AG09309 (cell line): ENCODE measurements at regions not wholly inside any gene's neighbourhood (a gene's known extent, or its start where the extent isn't known, plus 50 kb on each side); places are given as distances from the start of the nearest gene placed in this dataset.

ENCODE experiments used
- DNase-seq: peaks from one replicate; pipeline ENCODE4 v3.0.0-alpha.2; 2010; ENCODE audit warnings: low read depth
- H3K4me3 ChIP-seq: 2 replicates; pipeline ENCODE4 v1.5.1; 2011; ENCODE audit warnings: mild to moderate bottlenecking, low read depth, low read length, moderate library complexity; ENCODE audit not compliant: control insufficient read depth
- TF ChIP-seq, protein P1 (sequence below): IDR thresholded peaks from 2 replicates; pipeline ENCODE4 v1.5.1; 2011; ENCODE audit warnings: mild to moderate bottlenecking, low read depth, low read length, inconsistent platforms; ENCODE audit not compliant: insufficient read depth, control insufficient read depth; ENCODE audit errors: missing control alignments

DNA sequence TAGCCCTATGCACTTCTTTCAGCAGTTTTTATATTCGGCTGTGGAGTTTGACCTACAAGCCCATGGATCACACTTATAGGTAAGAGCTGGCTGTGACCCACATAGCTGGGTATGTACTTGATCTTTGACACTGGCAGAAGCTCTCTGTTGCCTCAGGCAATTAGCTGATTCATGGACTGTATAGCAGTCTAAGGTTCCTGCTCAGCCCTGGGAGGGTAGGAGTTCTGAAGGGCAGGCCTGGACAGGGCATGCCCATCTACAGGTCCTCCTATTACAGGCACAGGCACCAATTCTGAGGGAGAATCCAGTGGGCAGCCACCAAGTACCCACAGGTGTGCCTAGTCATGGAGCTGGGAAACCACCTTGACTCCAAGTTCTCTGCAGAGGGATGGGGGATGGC is 301.8 kb upstream of the GALNT5 start:
- TF ChIP-seq, protein P1, sequence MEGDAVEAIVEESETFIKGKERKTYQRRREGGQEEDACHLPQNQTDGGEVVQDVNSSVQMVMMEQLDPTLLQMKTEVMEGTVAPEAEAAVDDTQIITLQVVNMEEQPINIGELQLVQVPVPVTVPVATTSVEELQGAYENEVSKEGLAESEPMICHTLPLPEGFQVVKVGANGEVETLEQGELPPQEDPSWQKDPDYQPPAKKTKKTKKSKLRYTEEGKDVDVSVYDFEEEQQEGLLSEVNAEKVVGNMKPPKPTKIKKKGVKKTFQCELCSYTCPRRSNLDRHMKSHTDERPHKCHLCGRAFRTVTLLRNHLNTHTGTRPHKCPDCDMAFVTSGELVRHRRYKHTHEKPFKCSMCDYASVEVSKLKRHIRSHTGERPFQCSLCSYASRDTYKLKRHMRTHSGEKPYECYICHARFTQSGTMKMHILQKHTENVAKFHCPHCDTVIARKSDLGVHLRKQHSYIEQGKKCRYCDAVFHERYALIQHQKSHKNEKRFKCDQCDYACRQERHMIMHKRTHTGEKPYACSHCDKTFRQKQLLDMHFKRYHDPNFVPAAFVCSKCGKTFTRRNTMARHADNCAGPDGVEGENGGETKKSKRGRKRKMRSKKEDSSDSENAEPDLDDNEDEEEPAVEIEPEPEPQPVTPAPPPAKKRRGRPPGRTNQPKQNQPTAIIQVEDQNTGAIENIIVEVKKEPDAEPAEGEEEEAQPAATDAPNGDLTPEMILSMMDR, result no peak
- DNase-seq, result no peak
- no peak overlapping the region for H3K4me3 ChIP-seq

DNA sequence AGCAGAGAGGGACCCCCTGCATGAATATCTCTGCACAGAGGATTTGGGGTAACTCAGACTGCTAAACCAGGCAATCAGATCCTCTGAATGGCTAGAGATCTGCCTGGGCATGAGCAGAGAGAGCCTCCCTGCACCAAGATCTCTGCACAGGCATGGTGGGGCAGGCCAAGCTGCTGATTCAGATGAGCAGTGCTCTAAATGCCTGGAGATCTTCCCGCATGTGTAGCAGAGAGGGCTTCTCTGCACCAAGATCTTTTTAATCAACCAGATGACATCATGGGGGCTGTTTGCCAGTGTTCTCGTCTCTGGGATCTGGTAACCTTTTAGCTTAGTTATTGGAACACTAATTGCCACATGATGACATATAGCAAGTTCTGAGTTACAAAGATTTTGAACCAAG is 301.3 kb upstream of the GALNT5 start:
- H3K4me3 ChIP-seq, result no peak overlapping the region
- TF ChIP-seq, protein P1, result no peak
- no peak for DNase-seq

DNA sequence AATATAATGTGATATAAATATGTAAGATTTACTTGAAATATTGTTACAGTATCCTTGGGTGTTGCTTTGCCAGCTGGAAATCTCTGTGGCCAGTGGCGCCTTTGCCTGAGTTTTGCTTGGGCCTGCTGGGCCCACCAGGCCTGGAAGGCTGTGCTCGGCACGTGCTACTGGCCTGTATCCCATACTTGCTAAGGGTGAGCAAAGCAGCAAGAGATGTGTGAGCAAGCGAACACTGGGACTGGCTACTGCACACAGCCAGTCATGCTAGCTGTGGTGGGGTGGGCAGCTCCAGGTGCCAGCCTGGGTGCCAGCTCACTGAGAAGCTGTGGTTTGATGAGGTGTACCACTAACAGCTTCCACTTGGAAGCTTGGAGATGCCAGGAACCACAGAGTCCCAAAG is 299.1 kb upstream of the GALNT5 start:
- TF ChIP-seq, protein P1, result no peak
- no peak for DNase-seq
- no peak overlapping the region for H3K4me3 ChIP-seq

DNA sequence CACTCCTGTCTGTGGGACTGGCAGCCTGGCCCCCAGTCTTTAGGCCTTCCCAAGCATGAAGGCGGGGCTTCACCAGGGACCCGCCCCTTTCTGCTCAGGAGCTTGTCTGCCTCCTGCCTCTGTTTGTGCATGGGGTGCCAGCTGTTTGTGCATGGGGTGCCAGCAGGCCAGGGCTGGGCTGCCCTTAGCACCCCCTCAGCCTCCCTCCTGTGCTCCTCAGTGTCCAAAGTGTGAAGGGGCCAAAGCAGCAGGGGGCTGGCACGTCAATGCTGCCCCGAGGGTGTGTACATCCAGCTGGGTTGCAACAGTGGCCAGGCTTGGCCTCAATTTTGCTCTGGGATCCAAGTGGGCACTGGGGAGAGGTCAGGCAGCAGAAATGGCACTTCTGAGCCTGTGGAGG is 298.0 kb upstream of the GALNT5 start:
- DNase-seq, result no peak
- TF ChIP-seq, protein P1, result no peak
- H3K4me3 ChIP-seq, result no peak overlapping the region

DNA sequence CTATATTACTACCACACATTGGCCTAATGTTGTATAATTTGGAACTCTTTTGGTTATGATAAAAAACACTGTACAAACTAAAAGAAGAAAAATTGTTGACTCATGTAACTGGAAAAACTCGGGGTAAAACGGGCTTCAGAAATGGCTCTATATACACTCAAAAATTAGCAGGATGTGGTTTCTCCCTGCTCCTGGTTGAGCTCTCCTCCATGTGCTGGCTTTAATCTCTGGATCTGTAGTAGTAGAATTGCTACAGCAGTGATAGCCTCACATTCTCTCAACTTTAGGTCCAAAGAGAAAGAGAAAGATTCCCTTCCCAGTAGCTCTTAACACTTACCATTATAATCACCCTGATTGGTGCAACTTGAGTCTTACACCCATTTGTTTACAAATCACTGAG is 274.9 kb upstream of the GALNT5 start:
- H3K4me3 ChIP-seq, result no peak overlapping the region
- TF ChIP-seq, protein P1, result no peak
- DNase-seq, result no peak

DNA sequence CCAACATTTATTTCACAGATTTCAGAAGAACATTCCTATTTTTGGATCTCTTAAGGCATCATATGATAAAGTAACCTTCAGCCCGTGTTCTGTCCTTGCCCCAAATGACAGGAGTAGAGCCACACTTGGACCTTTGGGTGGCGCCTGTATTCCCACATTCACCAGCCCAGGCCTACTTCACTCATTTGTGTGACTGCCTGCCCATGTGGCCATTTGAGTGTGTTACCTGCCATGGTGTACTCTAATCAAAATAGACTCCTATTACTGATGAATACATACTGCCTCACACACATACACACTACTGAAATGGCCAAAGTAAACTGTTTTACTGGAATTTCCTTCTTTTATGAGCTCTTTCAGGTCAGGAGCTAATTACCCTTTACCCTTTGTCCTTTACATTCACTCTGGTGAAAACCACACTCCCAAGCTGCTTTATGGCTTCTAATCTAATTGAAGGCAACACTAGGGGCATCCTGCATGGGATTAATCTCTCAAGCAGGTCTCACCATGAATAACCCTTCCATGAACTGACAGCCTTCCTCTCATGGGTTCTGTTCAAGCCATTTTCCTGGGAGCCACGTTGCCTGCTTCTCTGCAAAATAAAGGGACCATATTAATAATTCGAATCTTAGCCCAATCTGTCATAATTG is 271.0 kb upstream of the GALNT5 start:
- no peak overlapping the region for H3K4me3 ChIP-seq
- TF ChIP-seq, protein P1, result no peak
- no peak for DNase-seq

DNA sequence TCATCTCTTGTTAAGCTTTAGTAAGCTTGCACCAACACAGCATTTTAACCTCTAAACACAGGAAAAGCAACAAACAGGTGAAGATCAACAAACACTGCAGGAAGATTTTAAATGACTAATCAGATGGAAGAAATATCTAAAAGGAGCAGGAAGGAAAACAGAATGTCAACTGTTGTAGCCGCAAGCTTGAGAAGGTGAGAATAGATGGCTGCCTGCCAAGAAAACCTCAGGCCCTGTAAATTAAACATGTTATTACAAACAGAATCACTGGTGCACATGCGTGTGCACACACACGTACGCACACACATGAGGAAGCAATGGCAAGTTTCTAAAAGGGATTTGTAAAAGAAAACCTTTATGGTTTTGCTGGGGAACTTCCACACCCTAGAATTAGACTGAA is 257.8 kb upstream of the GALNT5 start:
- TF ChIP-seq, protein P1, result no peak
- H3K4me3 ChIP-seq, result no peak overlapping the region
- no peak for DNase-seq
